Fibroblast of skin of abdomen (primary cell): ENCODE measurements at regions not wholly inside any gene's neighbourhood (a gene's known extent, or its start where the extent isn't known, plus 50 kb on each side); places are given as distances from the start of the nearest gene placed in this dataset.
"Not testable (repeated sequence)": the region's sequence is repeated elsewhere in the genome, so short reads cannot be mapped to it uniquely, and the experiment has no call there.

Experiments used
- DNase-seq: peaks from one replicate; pipeline ENCODE4 v3.0.0-alpha.2; 2013

DNA sequence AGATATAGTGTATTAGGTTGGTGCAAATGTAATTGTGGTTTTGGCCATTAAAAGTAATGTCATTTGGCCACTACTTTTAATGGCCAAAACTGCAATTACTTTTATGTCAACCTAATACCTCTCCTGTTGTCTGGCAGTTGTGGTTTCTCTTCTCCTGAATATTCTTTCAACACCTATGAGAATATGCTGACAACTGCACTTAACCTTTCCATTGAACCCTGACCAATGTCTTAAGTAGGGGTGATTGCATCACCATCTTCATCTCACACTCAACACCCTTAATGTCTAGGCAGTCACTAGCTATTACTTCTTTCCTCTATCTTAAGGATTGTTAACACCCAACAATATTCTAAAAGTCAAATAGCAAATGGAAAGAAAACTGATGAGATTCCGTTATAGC is 200.5 kb upstream of the HSF2 start:
- no peak for DNase-seq

DNA sequence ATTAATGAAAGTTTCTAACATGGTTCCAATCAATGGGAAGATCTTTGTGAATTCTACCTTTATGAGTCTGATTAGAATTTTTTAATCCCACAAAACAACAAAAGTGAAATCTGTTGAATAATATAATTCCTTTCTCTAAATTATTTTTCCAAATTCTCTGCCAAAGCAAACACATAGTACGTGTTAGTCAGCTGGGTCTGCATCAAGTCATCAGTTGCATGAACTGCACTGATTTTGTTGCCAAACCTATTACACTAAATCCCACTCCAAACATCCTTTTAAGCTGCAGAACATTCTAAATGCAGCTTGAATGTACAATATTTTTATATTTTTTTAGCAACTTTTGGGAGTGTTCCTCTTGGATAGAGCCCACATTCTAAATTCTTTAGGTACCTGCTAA is 199.0 kb upstream of the HSF2 start:
- DNase-seq: no peak

DNA sequence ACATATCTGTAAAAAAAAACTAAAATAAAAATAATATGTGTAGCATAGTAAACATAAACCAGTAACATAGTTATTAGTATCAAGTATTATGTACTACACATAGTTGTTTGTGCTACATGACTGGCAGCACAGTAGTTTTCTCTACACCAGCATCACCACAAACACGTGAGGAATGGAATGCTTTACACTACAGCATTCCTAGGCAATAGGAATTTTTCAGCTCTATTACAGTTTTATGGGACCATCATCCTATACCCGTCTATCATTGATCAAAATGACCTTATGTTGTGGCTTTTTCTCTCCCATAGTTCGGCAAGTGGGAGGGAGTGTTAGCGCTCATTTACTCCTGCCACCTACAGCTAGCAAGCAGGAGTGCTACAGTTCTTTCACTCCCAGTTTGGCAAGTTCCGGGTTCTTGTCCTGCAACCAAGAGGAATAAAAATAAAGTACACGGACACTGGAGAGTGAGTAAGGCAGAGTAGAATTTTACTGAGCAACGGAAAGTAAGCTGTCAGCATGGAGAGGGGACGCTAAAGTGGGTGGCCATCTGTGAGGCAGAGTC is 196.8 kb upstream of the HSF2 start:
- peak; percentile 17 for DNase-seq

DNA sequence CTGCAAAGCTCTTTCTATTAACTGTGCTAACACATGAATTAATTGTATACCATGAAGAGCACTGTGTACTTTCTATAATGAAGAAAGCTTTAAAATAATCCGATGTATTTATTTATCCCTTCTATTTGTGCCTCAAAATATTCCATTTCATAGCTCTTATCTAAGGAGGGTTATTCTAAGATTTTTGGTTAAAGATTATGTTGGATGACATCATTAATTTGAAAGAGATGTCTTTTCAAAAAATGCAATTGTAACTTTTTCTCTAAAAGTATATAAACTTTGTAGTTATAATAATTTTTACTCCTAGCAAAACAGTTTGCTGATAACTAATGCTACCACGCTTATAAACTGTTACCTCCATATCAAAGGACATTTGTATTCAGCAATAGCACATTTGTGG is 192.4 kb upstream of the HSF2 start:
- DNase-seq: no peak

DNA sequence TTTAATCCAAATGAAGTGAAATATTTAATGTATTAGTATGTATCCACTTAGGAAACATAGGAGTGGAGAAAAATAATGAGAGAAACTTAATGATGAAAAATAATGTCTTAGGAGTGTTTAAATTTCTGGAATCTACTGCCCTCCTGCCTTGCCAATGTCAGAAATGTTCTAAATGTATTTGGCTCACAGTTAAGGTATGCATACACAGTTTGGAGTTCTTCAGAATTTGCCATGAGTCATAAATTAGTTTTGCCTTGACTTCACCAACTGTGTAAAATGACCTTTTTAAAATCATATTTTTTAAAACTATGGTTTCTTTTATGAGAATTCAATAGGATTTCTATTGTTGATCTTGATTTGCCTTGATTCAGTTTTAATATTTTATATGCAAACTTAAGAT is 191.7 kb upstream of the HSF2 start:
- DNase-seq: peak; percentile 20

DNA sequence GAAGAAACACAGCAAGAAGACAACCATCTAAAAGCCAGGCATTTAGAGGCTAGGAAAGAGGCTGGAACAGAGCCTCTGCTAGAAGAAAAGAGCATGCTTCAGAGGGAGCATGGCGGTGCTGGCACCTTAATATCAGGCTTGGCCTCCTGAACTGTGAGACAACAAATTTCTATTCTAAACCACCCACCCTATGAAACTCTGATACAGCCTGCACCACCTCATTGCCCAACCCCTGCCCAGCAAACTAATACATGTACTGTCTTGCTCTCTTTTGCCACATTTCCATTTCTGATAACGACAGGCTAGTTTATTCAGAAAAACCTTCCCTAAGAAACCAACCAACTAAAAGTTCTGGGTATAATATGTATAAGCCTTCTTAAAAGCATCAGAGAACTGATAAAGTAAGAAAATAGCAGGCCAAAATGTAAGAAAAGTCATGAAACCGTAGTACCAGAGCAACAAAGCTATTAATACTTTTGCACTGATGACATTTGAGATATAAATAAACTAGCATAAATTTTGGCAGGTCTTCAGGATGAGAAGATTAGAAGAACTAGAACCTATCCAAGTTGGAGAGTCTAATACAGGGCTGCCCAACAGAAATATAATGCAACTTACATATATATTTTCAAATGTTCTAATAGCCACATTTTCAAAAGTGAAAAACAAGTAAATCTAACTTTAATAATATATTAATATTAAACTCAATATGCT is 184.7 kb upstream of the HSF2 start:
- DNase-seq: no peak

DNA sequence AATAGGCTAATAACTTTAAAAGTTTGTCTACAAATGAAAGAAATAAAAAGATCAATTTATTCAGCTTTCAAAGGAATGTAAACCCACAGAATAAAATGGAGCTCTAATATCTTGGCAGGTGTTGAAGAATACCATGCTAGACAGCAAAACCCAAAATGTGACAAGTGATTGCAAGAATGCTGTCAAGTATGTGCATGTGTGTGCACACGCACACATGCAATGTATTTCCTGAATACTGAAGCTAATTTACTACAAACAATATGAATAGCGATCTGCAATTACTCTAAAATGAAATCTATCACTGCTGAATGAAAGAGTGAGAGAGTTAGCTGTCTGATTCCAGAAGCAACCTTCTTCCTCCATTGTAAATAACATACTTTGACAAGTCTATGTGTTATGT is 179.2 kb upstream of the HSF2 start:
- no peak for DNase-seq

DNA sequence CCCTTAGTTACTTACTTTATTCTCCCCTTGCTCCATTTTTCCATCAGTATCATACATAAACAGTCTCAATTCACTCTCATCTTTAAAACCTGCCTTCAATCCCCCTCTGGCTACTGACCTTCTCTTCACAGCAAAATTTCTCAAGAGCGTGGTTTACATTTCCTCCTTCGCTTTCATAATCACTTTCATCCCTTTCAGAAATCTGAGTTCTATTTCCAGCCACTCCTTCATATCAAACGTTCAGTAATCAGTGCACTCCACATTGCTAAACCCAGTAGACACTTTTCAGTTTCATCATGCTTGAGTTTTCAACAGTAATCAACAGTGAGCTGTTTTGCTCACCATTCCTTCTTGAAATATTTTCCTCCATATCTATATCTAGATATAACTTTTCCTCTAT is 176.7 kb upstream of the HSF2 start:
- no peak for DNase-seq

DNA sequence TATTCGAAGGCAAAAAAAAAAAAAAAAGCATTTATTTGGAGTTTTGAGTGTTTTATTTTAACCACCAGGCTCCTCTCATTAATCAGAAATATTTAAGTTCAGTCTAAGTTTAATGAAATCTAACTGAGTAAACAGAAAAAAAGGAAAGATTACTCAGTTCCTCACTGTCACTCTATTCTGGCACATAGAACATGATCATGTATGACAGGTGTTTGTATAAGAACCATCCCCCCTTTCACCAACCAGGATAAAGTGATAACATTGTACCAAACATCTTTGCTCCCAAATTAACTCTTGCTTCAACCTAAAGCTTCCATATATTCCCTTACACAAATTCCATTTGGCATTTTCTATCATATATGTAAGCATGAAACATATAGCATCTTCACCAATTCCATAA is 176.2 kb upstream of the HSF2 start:
- DNase-seq: no peak

DNA sequence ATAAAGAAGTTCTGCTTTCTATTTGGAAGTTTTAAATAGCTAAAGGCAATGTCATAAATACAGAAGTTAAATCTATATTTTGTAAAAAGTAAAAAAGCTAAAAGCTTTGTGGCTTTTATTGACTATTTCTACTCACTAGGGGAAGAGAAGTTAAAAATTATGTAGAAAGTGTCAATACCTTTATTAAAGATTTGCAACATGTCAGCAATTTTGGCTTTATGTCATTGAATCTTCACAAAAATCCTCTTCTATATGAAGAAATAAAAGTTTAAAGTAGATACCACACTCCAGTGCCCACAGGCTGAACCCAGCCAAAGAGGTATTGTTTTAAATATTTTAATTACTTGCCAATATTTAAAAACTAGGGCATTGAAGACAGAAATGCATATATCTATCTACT is 160.6 kb upstream of the HSF2 start:
- no peak for DNase-seq

DNA sequence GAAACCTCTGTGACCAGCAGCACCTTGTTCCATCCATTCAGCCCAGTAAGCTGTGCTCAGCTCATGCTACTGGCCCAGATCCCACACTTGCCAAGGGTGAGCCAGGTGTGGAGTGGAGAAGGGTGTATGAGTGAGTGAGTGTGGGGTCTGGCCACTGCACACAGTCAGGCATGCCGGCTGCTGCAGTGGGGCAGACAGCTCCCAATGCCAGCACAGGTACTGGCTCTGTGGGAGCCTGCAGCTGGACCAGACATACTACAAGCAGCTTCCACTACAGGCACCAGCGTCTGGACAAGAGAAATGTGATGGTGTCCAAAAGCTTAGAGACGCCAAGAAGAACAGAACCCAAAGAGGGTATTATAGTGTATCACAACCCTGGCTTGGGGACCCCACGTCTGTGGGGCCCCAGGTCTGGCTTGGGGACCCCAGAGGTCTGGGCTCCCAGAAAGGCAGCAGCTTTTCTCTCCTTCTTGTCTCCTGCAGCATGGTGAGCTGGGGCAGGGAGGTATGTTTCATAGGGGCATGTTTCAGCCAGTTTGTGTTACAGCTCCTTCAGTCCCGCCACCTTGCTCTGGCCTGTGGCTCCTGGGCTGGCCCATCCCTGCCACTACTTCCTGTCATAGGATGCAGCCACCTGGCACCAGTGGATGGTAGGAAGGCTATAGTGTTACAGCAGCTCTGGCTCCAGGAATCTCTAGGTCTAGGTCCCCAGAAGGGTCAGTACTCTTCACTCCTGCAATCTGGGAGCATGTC is 152.4 kb upstream of the HSF2 start:
- no peak for DNase-seq

DNA sequence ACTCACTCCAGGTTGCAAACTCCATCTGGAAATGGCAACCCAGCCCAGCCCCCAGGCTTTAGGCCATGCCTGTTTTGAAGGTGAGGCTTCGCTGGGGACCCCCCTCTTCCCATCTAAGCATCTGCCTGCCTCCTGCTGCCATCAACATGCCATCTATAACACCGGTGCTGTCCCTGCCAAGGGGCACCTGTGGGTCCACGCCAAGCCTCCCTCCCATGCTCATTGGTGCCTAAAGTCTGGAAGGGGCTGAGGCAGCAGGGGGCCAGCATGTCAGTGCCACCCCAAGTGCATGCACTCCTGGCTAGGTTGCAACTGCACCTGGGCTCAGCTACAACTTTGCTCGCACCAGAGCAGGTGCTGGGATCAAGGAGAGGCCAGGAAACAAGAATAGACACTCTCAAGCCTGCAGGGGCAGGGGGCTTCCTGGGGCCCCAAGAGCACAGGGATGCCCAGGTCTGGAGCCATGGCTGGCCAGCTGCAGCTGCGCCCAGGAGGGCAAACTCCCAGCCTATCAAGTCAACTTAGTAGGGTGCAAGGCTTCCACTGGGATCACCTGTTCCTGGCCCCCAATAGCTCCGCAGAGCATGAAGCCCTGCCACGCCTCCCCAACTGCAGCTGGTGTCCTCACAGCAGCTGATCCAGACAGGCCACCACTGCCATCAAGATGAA is 151.3 kb upstream of the HSF2 start:
- no peak for DNase-seq

DNA sequence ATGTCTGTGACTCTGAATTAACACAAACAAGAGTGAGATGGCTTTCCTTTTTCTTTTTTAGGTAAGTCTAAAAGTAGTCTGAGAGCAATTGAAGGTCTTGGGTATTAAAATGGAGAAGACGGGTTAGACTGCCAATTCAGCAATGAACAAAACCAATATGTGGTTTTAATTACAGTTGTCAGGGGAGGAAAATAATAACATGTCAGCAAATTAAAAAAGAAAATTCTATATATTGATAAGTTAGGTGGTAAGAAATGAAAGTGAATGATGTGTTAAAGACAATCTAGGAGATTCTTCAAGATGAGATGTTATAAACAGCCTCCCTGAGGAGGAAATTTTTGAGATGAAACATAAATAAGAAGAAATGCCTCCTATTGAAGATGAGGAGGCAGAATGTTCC is 150.6 kb upstream of the HSF2 start:
- DNase-seq: no peak

DNA sequence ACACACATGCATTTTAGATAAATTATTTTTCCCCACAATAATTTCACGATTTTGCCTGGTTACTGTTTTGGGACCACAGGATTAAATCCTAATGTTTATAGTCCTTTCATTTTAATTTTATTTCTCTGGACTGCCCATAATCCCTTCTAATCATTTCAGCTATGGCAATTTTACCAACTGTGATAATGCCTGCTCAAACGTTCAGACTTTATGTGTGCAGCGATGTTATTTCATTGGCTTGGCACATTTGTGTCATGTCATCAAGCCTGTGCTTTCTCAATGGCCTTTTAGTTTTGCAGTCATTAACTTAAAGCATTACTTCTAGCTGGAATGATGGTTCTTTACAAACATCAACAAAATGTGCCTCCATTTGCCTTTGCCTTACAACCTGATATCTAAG is 140.6 kb upstream of the HSF2 start:
- no peak for DNase-seq

DNA sequence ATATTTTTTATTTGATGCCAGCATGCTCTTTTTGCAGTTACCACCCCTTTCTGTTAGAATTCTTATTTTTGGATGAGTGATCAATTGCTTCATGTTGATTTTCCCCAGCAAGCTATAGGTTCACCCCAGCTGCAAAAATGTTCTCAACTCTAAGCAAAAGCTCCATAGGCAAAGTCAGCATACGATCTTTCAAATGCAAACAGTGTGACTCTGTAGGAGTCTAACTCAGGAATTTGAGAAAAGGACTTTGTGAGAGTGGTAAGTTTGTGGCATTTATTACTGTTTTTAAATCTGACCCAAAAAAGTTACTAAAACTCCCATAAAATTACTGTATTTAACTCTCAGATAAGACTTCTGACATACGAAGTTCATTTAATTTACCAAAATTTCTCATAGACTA is 134.9 kb upstream of the HSF2 start:
- no peak for DNase-seq

DNA sequence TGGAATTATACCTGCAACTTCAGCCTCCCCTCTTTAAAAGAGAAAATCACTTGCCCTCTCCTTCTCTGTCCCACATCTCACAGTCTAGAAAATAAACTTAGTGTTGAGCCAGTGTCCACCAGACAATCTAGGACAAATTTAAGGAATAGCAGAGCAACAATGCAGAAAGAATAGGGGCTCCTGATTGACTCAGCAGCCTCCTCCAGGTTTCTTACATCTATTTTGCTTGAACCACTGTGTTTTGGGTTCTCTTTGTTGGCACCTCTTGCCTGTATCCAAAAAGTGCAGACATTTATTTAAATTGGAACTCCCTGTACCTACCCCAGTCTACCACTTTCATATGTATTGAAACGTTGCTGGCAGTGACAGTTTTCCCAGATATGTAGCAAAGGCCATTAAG is 133.7 kb upstream of the HSF2 start:
- no peak for DNase-seq

DNA sequence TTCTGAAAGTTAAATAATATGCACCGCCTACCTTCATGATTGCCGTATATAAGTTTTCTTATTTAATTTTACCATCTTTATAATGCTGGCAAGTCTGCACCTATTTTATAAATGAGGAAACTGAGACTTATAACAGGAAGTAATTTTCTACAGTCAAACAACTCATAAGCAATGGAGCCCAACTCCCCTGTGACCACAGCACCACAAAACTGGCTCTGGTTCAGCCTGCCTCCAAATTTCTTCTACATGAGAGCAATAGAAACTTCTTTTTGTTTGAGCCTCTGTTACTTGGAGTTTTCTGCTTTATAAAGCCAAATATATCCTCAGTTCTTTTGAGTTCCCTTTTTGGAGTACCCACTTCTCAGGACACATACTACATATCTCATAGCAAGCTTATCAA is 131.1 kb upstream of the HSF2 start:
- no peak for DNase-seq

DNA sequence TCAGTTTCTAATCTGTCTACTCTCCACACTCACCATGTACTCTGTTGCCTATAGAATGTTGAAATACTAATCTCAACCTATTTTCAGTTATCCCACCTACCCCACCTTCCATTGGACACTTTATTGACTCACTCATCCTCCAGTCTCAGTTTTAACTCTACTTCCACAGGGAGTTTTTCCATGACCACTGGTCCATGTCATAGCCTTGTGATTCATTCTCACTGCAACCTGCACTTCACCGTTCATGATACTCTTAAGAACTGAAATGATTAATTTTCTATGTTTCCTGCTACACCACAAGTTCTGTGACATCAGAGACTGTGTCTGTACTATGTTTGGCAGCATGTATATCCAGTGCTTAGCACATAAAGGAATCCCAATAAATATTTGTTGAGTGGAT is 122.8 kb upstream of the HSF2 start:
- no peak for DNase-seq

DNA sequence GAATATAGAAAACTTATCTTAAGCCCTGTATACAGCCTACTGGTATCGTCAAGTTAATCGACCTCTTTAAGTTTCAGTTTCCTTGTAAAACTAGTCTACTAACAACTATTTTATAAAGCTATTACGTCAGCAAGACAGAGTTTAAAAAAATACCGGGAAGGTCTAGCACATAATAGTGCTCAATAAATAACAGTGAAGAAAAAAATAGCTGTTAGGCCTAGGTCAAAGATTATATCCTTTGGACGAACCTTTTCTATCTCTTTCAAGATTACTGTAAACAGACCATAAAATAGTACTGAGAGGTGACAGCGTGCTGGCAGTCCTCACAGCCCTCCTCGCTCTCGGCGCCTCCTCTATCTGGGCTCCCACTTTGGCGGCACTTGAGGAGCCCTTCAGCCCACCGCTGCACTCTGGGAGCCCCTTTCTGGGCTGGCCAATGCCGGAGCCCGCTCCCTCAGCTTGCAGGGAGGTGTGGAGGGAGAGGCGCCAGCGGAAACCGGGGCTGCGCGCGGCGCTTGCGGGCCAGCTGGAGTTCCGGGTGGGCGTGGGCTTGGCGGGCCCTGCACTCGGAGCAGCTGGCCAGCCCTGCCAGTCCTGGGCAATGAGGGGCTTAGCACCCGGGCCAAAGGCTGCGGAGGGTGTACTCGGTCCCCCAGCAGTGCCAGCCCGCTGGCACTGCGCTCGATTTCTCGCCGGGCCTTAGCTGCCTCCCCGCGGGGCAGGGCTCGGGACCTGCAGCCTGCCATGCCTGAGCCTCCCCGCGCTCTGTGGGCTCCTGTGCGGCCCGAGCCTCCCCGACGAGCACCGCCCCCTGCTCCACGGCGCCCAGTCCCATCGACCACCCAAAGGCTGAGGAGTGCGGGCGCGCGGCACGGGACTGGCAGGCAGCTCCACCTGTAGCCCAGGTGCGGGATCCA is 119.1 kb upstream of the HSF2 start:
- DNase-seq: not testable (repeated sequence)

DNA sequence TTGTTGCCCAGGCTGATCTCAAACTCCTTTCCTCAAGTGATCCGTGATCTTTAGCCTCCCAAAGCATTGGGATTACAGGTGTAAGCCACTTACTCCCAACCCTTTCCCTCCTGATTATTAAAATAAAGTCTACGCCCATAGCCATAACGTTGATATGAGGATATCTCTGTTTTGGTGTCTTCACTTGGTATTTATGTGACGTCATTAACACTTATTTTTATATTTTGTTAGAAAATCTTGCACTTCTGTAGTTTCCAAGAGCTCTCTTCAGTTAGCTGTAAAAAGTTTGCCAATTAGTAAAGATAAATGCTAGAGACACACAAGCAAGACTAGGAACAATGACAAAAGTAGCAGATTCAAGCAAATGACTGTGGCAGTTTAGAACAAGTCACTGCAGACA is 115.6 kb upstream of the HSF2 start:
- no peak for DNase-seq

DNA sequence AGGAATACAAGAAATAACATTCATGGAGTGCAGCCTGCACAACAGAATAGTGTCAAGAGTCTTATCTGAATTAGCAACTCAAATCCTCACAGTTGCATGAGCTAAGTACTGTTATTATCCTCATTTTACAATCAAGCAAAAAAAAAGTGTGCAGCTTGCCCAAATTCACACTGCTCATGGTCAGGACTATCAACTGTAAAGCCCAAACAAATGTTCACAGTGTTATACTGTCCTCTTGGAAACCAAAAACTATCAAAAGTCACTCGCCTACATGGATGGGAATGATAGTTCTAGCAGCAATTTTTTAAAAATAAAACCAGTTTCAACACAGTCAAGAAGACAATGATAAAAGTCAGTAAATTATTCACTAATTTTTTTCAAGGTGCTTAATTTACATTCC is 114.6 kb upstream of the HSF2 start:
- DNase-seq: no peak

DNA sequence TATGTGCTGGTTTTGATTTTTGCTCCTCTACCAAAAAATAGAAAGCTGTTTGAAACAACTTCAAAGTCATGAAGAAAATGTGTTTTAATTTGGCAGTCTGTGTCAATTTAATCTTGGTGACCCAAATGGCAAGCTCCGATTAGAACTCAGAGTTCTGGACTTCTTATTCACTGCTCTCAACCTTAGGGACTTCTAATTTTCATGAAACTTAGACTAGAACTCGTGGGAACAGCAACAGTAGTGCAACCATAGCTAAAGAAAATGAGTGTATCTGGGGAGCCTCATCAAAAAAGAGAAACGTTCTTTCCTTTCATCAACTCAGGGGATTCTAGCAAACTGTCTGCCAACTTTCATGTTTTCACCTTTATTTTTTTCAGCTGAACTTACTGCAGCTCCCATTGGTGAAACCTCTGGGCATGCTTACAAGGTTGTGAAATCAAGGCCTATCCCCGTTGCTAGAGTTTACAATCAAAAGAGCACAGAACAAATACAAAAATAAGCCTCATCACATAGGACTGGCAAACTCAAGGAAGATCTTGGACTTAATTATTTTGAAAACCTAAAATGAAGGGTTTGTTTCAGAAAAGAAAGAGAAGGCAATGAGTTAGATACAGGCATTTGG is 114.0 kb upstream of the HSF2 start:
- DNase-seq: no peak
